WTC11 (cell line): ENCODE measurements at regions not wholly inside any gene's neighbourhood (a gene's known extent, or its start where the extent isn't known, plus 50 kb on each side); places are given as distances from the start of the nearest gene placed in this dataset.

Experiments used
- ATAC-seq: fragments of 200-7000 bp; cut with Tn5 transposase; 2 replicates; pipeline ENCODE4 v1.10.0; 2021; ENCODE audit warnings: mild to moderate bottlenecking, moderate library complexity
- CTCF ChIA-PET: fragments of 300-600 bp; sonication (Branson Sonifier 250); formaldehyde crosslinking; loops from one replicate; lab custom pipeline; 2021; ENCODE audit warnings: antibody characterized with exemption; lab: Charles Lee
- POLR2A ChIA-PET: fragments of 350-600 bp; sonication (Branson Sonifier 250); formaldehyde crosslinking; loops from one replicate; lab custom pipeline; 2021; ENCODE audit warnings: antibody characterized with exemption; lab: Charles Lee
- DNase-seq: peaks from one replicate; pipeline ENCODE4 v3.0.0; 2021; ENCODE audit warnings: low spot score
- H3K27ac Mint-ChIP-seq: 2 replicates; pipeline ENCODE4 v1.8.0; 2021; ENCODE audit warnings: mixed read lengths
- H3K27me3 Mint-ChIP-seq: 2 replicates; pipeline ENCODE4 v1.8.0; 2021; ENCODE audit warnings: low read depth, mild to moderate bottlenecking, moderate library complexity, mixed read lengths
- H3K36me3 Mint-ChIP-seq: 2 replicates; pipeline ENCODE4 v1.8.0; 2021; ENCODE audit warnings: mixed read lengths
- H3K4me1 Mint-ChIP-seq: 2 replicates; pipeline ENCODE4 v1.8.0; 2022; ENCODE audit warnings: mixed read lengths
- H3K4me3 Mint-ChIP-seq: 2 replicates; pipeline ENCODE4 v1.8.0; 2021; ENCODE audit warnings: mild to moderate bottlenecking, moderate library complexity, mixed read lengths
- H3K9me3 Mint-ChIP-seq: 2 replicates; pipeline ENCODE4 v1.8.0; 2021; ENCODE audit warnings: mixed read lengths
- AFF4 ChIP-seq: sonication (generic); formaldehyde crosslinking; IDR thresholded peaks from 2 replicates; pipeline ENCODE4 v1.8.1; 2023; ENCODE audit warnings: mild to moderate bottlenecking, missing genetic modification reagents, borderline replicate concordance
- ATF3 ChIP-seq: sonication (generic); formaldehyde crosslinking; conservative IDR thresholded peaks from 2 replicates; pipeline ENCODE4 v1.8.1; 2022; ENCODE audit warnings: mild to moderate bottlenecking, missing genetic modification reagents
- CBFB ChIP-seq: sonication (generic); formaldehyde crosslinking; IDR thresholded peaks from 2 replicates; pipeline ENCODE4 v1.8.1; 2022; ENCODE audit warnings: mild to moderate bottlenecking, low read depth, missing genetic modification reagents
- E2F5 ChIP-seq: sonication (generic); formaldehyde crosslinking; IDR thresholded peaks from 2 replicates; pipeline ENCODE4 v1.8.1; 2022; ENCODE audit warnings: mild to moderate bottlenecking, moderate library complexity, missing genetic modification reagents
- EMX1 ChIP-seq: fragments of 250-450 bp; sonication (Bioruptor Pico); IDR thresholded peaks from 2 replicates; pipeline ENCODE4 v1.8.0; 2021; ENCODE audit warnings: mild to moderate bottlenecking
- ESRRA ChIP-seq: sonication (generic); formaldehyde crosslinking; IDR thresholded peaks from 2 replicates; pipeline ENCODE4 v1.8.1; 2022; ENCODE audit warnings: mild to moderate bottlenecking, missing genetic modification reagents, borderline replicate concordance
- FOXJ3 ChIP-seq: sonication (generic); formaldehyde crosslinking; IDR thresholded peaks from 2 replicates; pipeline ENCODE4 v1.9.0; 2021; ENCODE audit warnings: missing genetic modification reagents, mild to moderate bottlenecking, borderline replicate concordance
- FOXP1 ChIP-seq: sonication (generic); formaldehyde crosslinking; IDR thresholded peaks from 2 replicates; pipeline ENCODE4 v1.8.0; 2022; ENCODE audit warnings: missing genetic modification reagents, mild to moderate bottlenecking, moderate library complexity, borderline replicate concordance
- GABPB1 ChIP-seq: sonication (generic); formaldehyde crosslinking; IDR thresholded peaks from 2 replicates; pipeline ENCODE4 v1.8.1; 2023; ENCODE audit warnings: mild to moderate bottlenecking, missing genetic modification reagents
- GRHL2 ChIP-seq: fragments of 250-450 bp; sonication (Bioruptor Pico); IDR thresholded peaks from 2 replicates; pipeline ENCODE4 v1.8.0; 2022; ENCODE audit warnings: mild to moderate bottlenecking, moderate library complexity; ENCODE audit not compliant: insufficient replicate concordance, severe bottlenecking
- IRF2 ChIP-seq: sonication (generic); formaldehyde crosslinking; IDR thresholded peaks from 2 replicates; pipeline ENCODE4 v1.8.0; 2022; ENCODE audit warnings: low read depth, missing genetic modification reagents, borderline replicate concordance
- MYBL2 ChIP-seq: sonication (generic); formaldehyde crosslinking; IDR thresholded peaks from 2 replicates; pipeline ENCODE4 v1.8.1; 2023; ENCODE audit warnings: mild to moderate bottlenecking, moderate library complexity, missing genetic modification reagents
- NFE2L1 ChIP-seq: sonication (generic); formaldehyde crosslinking; IDR thresholded peaks from 2 replicates; pipeline ENCODE4 v1.8.1; 2023; ENCODE audit warnings: missing genetic modification reagents
- OVOL2 ChIP-seq: fragments of 250-450 bp; sonication (Bioruptor Pico); IDR thresholded peaks from 2 replicates; pipeline ENCODE4 v1.9.0; 2021; ENCODE audit warnings: mild to moderate bottlenecking, borderline replicate concordance
- PRRX2 ChIP-seq: fragments of 250-450 bp; sonication (Bioruptor Pico); IDR thresholded peaks from 2 replicates; pipeline ENCODE4 v1.8.0; 2021; ENCODE audit warnings: mild to moderate bottlenecking
- RORB ChIP-seq: fragments of 250-450 bp; sonication (Bioruptor Pico); IDR thresholded peaks from 2 replicates; pipeline ENCODE4 v1.9.0; 2021; ENCODE audit warnings: mild to moderate bottlenecking
- SOX15 ChIP-seq: fragments of 250-450 bp; sonication (Bioruptor Pico); IDR thresholded peaks from 2 replicates; pipeline ENCODE4 v1.9.0; 2021; ENCODE audit warnings: mild to moderate bottlenecking
- TCF7 ChIP-seq: sonication (generic); formaldehyde crosslinking; IDR thresholded peaks from 2 replicates; pipeline ENCODE4 v1.8.0; 2022; ENCODE audit warnings: mild to moderate bottlenecking, low read depth, missing genetic modification reagents, moderate library complexity
- ZBTB21 ChIP-seq: sonication (generic); formaldehyde crosslinking; IDR thresholded peaks from 2 replicates; pipeline ENCODE4 v1.8.1; 2023; ENCODE audit warnings: mild to moderate bottlenecking, missing genetic modification reagents, borderline replicate concordance
- ZNF121 ChIP-seq: sonication (generic); formaldehyde crosslinking; IDR thresholded peaks from 2 replicates; pipeline ENCODE4 v1.8.0; 2023; ENCODE audit warnings: missing genetic modification reagents
- ZNF219 ChIP-seq: sonication (generic); formaldehyde crosslinking; IDR thresholded peaks from 2 replicates; pipeline ENCODE4 v1.8.0; 2023; ENCODE audit warnings: missing genetic modification reagents, mild to moderate bottlenecking, borderline replicate concordance
- ZNF263 ChIP-seq: sonication (generic); formaldehyde crosslinking; IDR thresholded peaks from 2 replicates; pipeline ENCODE4 v1.8.1; 2022; ENCODE audit warnings: low read depth, mild to moderate bottlenecking, moderate library complexity, missing genetic modification reagents
- ZNF396 ChIP-seq: fragments of 250-450 bp; sonication (Bioruptor Pico); IDR thresholded peaks from 2 replicates; pipeline ENCODE4 v1.8.0; 2021; ENCODE audit warnings: mild to moderate bottlenecking, moderate library complexity, borderline replicate concordance
- ZNF423 ChIP-seq: fragments of 250-450 bp; sonication (Bioruptor Pico); IDR thresholded peaks from 2 replicates; pipeline ENCODE4 v2.1.2; 2022; ENCODE audit warnings: mild to moderate bottlenecking, moderate library complexity
- ZNF532 ChIP-seq: fragments of 250-450 bp; sonication (Bioruptor Pico); IDR thresholded peaks from 2 replicates; pipeline ENCODE4 v1.9.0; 2021; ENCODE audit warnings: mild to moderate bottlenecking, borderline replicate concordance

GRCh38 chr2:217151509-217152206 lies 291.8 kb upstream of the TNP1 start:
- H3K9me3 Mint-ChIP-seq = no peaks in the 10 kb centered on the region
- no peak overlapping the region for H3K27ac Mint-ChIP-seq
- DNase-seq (no peak), ATAC-seq (no peak)
- POLR2A ChIA-PET = no interaction called here
- H3K4me3 Mint-ChIP-seq = no peak overlapping the region
- no peaks in the 10 kb centered on the region; the same call in 1 of the 2 replicates for H3K27me3 Mint-ChIP-seq
- H3K4me1 Mint-ChIP-seq = no peaks in the 10 kb centered on the region
- no peaks in the 10 kb centered on the region for H3K36me3 Mint-ChIP-seq
- no peak for TF ChIP-seq MYBL2 (CRISPR knock-in tag)
- TF ChIP-seq E2F5 (CRISPR knock-in tag) = no peak
- TF ChIP-seq RORB (CRISPR knock-in tag) = no peak
- TF ChIP-seq CBFB (CRISPR knock-in tag) = no peak
- no peak for TF ChIP-seq ZNF263
- TF ChIP-seq GRHL2 (CRISPR knock-in tag) = no peak
- TF ChIP-seq TCF7 (CRISPR knock-in tag) = no peak
- no peak for TF ChIP-seq PRRX2 (CRISPR knock-in tag)
- CTCF ChIA-PET = no interaction called here

- no peak overlapping the region for H3K27ac Mint-ChIP-seq
- no peak for TF ChIP-seq NFE2L1 (CRISPR knock-in tag)
- TF ChIP-seq ESRRA (CRISPR knock-in tag) = no peak
- no peak for TF ChIP-seq ATF3 (CRISPR knock-in tag)
- TF ChIP-seq IRF2 = no peak
- TF ChIP-seq SOX15 (CRISPR knock-in tag) = no peak
- no peak for TF ChIP-seq AFF4 (CRISPR knock-in tag)
- TF ChIP-seq RORB (CRISPR knock-in tag) = no peak
- no peak for TF ChIP-seq ZNF396
- TF ChIP-seq GABPB1 (CRISPR knock-in tag) = no peak
- TF ChIP-seq ZNF121 (CRISPR knock-in tag) = no peak
- TF ChIP-seq EMX1 (CRISPR knock-in tag) = no peak
- TF ChIP-seq OVOL2 (CRISPR knock-in tag) = no peak
- no peak for TF ChIP-seq FOXJ3 (CRISPR knock-in tag)
- TF ChIP-seq FOXP1 (CRISPR knock-in tag) = no peak
- no peak for TF ChIP-seq GRHL2 (CRISPR knock-in tag)
- no peak for TF ChIP-seq ZNF423 (CRISPR knock-in tag)
- no peak for TF ChIP-seq ZNF532 (CRISPR knock-in tag)
- no peak for TF ChIP-seq ZBTB21 (CRISPR knock-in tag)
- TF ChIP-seq ZNF219 (CRISPR knock-in tag) = no peak
- TF ChIP-seq, all 79 proteins: peak for 0
- ATAC-seq = no peak
- ChIA-PET CTCF (no interaction called here), POLR2A (no interaction called here)
- Mint-ChIP-seq H3K9me3 (no peaks in the 10 kb centered on the region), H3K4me1 (no peaks in the 10 kb centered on the region), H3K27me3 (no peaks in the 10 kb centered on the region; the same call in 1 of the 2 replicates), H3K36me3 (no peaks in the 10 kb centered on the region), H3K4me3 (no peak overlapping the region)
- DNase-seq = no peak
Measured at GRCh38 chr2:217150236-217150635, 290.4 kb upstream of the TNP1 start.
